GM18520 (cell line): ENCODE measurements at regions not wholly inside any gene's neighbourhood (a gene's known extent, or its start where the extent isn't known, plus 50 kb on each side); places are given as distances from the start of the nearest gene placed in this dataset.
"Not testable (repeated sequence)": the region's sequence is repeated elsewhere in the genome, so short reads cannot be mapped to it uniquely, and the experiment has no call there.

Experiments
- ATAC-seq: cut with Tn5 transposase; IDR thresholded peaks from one replicate; pipeline ENCODE4 v1.9.1; 2021; ENCODE audit not compliant: unreplicated experiment

GRCh38 chr18:68387246-68387645 is 327.7 kb downstream of the TMX3 start:
- no peak for ATAC-seq

DNA sequence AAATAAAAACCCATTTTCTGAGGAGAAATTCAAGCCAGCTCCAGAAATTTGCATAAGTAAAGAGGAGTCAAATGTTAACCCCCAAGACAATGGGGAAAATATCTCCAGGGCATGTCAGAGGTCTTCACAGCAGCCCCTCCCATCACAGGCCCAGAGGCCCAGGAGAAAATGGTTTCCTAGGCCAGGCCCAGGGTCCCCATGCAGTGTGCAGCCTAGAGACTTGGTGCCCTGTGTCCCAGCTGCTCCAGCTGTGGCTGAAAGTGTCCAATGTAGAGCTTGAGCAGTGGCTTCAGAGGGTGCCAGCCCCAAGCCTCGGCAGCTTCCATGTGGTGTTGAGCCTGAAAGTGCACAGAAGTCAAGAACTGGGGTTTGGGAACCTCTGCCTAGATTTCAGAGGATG is 330.9 kb downstream of the TMX3 start:
- not testable (repeated sequence) for ATAC-seq

GRCh38 chr18:68376926-68377325 is 338.0 kb downstream of the TMX3 start:
- ATAC-seq, result no peak

GRCh38 chr18:68362907-68363306 is 352.0 kb downstream of the TMX3 start:
- no peak for ATAC-seq

GRCh38 chr18:68355637-68356036 is 359.3 kb downstream of the TMX3 start:
- no peak for ATAC-seq

- no peak for ATAC-seq
These were observed 360.7 kb downstream of the TMX3 start for GRCh38 chr18:68354176-68354575.

GRCh38 chr18:68342039-68342659 is 372.8 kb downstream of the TMX3 start:
- ATAC-seq, result no peak

GRCh38 chr18:68340606-68341005 is 374.3 kb downstream of the TMX3 start:
- ATAC-seq, result no peak

- ATAC-seq, result no peak
These were observed 384.2 kb downstream of the TMX3 start for GRCh38 chr18:68330658-68331057.

DNA sequence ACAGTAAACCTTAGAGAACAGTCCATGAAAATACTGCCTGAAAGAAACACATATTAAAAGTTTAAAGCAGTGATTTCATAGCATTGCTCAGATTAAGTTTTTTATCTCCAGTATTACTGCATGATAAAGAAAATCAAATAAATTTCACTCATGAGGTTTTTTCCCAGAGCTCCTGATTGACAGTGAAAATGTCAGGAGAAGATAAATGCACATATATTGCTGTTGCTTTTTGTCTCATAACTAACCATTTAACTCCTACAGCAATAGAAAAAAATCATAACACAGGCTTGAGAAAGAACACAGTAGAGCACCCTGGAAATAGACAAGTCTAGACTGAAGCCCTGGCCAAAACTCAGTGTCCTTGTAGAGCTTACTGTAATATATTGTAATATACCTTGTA is 391.0 kb downstream of the TMX3 start:
- no peak for ATAC-seq

DNA sequence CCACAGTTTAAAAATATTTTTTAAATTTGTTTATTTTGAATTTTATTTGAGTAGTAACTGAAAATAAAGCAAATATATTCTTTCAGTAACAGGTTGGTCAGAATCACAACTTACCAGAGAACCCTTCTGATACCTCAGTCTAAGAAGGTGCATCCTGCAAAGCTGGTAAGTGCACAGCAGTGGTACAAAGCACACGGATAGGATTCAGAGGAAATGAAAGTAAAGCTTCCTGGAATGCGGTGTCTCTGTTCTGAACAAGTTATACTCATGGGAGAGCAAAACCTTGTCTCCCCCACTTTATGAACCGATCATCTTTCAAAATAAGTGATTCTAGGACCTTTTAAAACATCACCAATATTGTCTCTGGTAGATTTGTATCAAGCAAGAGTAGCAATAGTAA is 398.3 kb downstream of the TMX3 start:
- ATAC-seq, result no peak

DNA sequence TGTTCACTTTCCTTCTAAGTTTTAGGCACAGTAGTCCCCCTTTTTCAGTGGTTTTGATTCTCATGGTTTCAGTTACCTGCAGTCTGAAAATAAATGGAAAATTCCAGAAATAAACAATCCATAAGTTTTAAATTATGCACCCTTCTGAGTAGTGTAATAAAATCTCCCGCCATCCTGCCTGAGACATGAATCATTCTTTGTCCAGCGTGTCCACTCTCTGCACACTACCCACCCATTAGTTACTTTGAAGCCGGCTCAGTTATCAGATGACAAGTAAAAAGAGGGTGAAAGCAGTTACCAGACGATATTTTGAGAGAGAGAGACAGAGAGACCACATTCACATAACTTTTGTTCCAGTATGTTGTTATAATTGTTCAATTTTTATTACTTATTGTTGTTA is 400.5 kb downstream of the TMX3 start:
- no peak for ATAC-seq

DNA sequence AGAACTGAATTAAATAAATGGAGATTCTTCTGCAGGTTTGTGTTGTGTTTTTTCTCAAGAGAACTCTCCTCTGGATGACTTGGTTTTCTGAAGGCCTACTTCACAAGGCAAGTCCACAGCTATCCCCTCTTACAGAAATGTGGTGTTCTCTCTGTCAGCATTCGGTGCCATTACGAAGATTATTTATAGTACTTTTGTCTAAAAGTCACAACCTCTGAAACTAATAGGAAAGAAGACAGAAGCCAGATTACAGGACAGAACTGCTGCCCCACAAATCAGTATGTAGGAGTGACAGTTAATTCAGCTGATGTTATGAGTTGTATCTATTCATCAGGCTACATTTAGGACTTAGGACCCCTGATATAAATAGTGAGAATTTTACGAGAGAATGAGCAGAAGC is 413.5 kb downstream of the TMX3 start:
- no peak for ATAC-seq

- ATAC-seq, result no peak
These were observed 415.0 kb downstream of the TMX3 start for GRCh38 chr18:68299906-68300305.

- ATAC-seq, result no peak
These were observed 416.6 kb downstream of the TMX3 start for GRCh38 chr18:68298330-68298729.

DNA sequence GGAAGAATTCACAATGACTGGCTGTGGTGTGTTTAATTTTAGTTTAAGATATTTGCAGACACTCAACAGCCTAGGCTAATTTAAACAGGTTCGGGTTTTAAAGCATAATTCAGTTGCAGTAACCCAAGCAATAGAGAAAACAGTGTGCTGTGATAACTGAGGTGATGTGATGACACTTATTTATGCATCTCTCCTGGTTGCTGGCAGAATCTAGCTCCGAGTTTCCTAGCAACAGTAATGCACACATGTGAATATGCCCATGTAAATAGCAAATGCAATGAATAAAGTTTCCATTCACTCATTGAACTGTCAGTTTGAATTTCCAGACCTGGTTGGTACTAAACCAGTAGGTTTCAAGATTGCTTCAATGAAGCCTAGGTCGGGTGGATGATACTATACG is 426.5 kb downstream of the TMX3 start:
- ATAC-seq, result no peak

DNA sequence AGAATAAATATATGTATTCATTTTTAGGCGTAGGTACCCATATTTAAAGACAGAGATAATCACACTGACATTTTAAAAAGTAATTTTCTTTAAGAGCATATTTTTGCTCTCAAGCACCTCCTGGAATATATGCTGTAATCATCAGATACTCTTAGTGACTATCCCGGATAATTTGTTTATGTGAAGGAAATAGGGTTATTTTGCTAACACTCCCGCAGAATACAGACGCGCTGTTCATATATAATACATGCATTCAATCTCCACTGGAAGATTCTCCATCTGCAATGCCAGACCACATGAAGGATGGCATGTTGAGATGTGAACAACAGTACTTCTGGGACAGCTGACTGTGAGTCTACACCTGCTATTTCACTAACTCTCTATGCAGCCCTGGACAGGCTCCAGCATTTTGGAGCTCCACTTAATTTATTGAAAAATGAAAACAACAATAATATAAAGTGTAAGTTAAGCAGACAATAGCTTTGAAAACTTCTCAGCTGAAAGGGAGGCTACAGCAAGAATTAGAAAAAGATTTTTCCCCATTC is 430.6 kb downstream of the TMX3 start:
- no peak for ATAC-seq

GRCh38 chr18:68283834-68284233 is 431.1 kb downstream of the TMX3 start:
- ATAC-seq, result no peak

DNA sequence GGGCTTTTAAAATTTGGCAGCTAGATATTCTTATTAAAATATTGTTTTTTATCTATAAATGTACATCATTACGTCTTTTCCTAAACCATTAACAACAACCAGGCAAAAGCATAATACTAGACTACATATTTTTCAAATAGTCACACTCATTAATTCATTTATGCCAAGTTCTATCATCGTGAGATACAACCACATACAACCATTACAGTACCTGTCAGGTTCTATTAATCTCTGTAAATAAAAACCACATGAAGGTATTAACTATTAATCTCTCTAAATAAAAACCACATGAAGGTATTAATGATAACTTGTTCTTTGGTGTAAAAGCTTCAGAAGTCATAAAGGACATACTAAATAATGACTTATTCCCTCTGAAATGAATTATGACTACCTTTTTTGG is 432.7 kb downstream of the TMX3 start:
- ATAC-seq, result no peak

DNA sequence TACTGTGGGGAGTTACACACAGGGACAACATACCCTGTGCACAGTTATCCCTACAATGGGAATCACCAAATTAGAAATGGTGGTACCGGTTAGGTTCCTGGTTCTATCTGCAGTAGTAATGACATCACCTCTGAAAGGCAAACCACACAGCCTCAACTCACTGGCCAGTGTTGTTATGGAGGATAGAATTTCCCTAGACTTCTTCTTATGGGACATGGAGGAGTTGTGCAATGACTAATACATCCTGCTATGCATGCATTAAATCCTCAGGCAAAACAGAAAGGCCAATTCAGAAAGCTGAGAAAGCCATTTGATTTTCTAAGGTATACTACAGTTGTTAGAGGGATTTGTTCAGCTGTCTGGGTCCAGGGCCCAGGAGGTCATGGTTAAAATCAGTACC is 439.3 kb downstream of the TMX3 start:
- ATAC-seq, result no peak

GRCh38 chr18:68270017-68270416 is 444.9 kb downstream of the TMX3 start:
- ATAC-seq, result no peak

GRCh38 chr18:68267583-68267982 is 447.3 kb downstream of the TMX3 start:
- no peak for ATAC-seq

- ATAC-seq, result no peak
These were observed 451.4 kb downstream of the TMX3 start for GRCh38 chr18:68263481-68263880.
